GM23338 (cell line): ENCODE measurements at regions not wholly inside any gene's neighbourhood (a gene's known extent, or its start where the extent isn't known, plus 50 kb on each side); places are given as distances from the start of the nearest gene placed in this dataset.

Experiments
- ATAC-seq: fragments of 200-7000 bp; cut with Tn5 transposase; 3 replicates; pipeline ENCODE4 v1.9.1; 2020
- DNase-seq: peaks from one replicate; pipeline ENCODE4 v3.0.0-alpha.2; 2015; ENCODE audit warnings: low spot score
- H2AFZ ChIP-seq: fragments of 200-600 bp; sonication (generic); 2 replicates; pipeline ENCODE4 v1.8.0; 2016; ENCODE audit warnings: antibody characterized with exemption, mild to moderate bottlenecking, moderate library complexity
- H3F3A ChIP-seq: fragments of 200-600 bp; sonication (generic); replicated peaks from 2 replicates; pipeline ENCODE4 v1.8.0; 2017; ENCODE audit warnings: antibody characterized with exemption, mixed run types, low read depth
- H3K27ac ChIP-seq: fragments of 200-600 bp; sonication (generic); 2 replicates; pipeline ENCODE4 v1.6.1; 2016; ENCODE audit warnings: low read depth
- H3K27me3 ChIP-seq: fragments of 200-600 bp; sonication (generic); 2 replicates; pipeline ENCODE4 v1.8.0; 2016; ENCODE audit warnings: mild to moderate bottlenecking, mixed run types, moderate library complexity; ENCODE audit not compliant: insufficient read depth
- H3K36me3 ChIP-seq: fragments of 200-600 bp; sonication (generic); 2 replicates; pipeline ENCODE4 v1.8.0; 2016; ENCODE audit warnings: mild to moderate bottlenecking; ENCODE audit not compliant: insufficient read depth
- H3K4me1 ChIP-seq: fragments of 200-600 bp; sonication (generic); 2 replicates; pipeline ENCODE4 v1.8.0; 2016; ENCODE audit warnings: mild to moderate bottlenecking, moderate library complexity; ENCODE audit not compliant: insufficient read depth
- H3K4me2 ChIP-seq: fragments of 200-600 bp; sonication (generic); 2 replicates; pipeline ENCODE4 v1.7.1; 2017; ENCODE audit warnings: mixed run types
- H3K4me3 ChIP-seq: fragments of 200-600 bp; sonication (generic); 2 replicates; pipeline ENCODE4 v1.6.1; 2016; ENCODE audit warnings: mixed run types
- H3K79me2 ChIP-seq: fragments of 200-600 bp; sonication (generic); replicated peaks from 2 replicates; pipeline ENCODE4 v1.8.0; 2017; ENCODE audit warnings: mild to moderate bottlenecking; ENCODE audit not compliant: insufficient read depth
- H3K9me2 ChIP-seq: fragments of 200-600 bp; sonication (generic); 2 replicates; pipeline ENCODE4 v1.8.0; 2017; ENCODE audit not compliant: insufficient read depth
- H4K20me1 ChIP-seq: fragments of 200-600 bp; sonication (generic); replicated peaks from 2 replicates; pipeline ENCODE4 v1.8.0; 2017; ENCODE audit warnings: mild to moderate bottlenecking; ENCODE audit not compliant: insufficient read depth
- H3K27ac Mint-ChIP-seq: 2 replicates; pipeline ENCODE4 v1.8.0; 2020; ENCODE audit warnings: inconsistent platforms, mild to moderate bottlenecking, moderate library complexity, mixed read lengths
- H3K27me3 Mint-ChIP-seq: 3 replicates; pipeline ENCODE4 v1.8.0; 2022; ENCODE audit warnings: low read depth, mild to moderate bottlenecking, moderate library complexity, mixed read lengths, inconsistent platforms; ENCODE audit not compliant: insufficient read depth, poor library complexity
- H3K36me3 Mint-ChIP-seq: 3 replicates; pipeline ENCODE4 v1.8.0; 2021; ENCODE audit warnings: low read depth, mild to moderate bottlenecking, inconsistent platforms, moderate library complexity, mixed read lengths
- H3K4me1 Mint-ChIP-seq: 3 replicates; pipeline ENCODE4 v1.8.0; 2020; ENCODE audit warnings: mild to moderate bottlenecking, inconsistent platforms, mixed read lengths
- H3K4me3 Mint-ChIP-seq: 3 replicates; pipeline ENCODE4 v1.8.0; 2021; ENCODE audit warnings: moderate library complexity, mild to moderate bottlenecking, inconsistent platforms, mixed read lengths
- H3K9me3 Mint-ChIP-seq: 3 replicates; pipeline ENCODE4 v1.8.0; 2020; ENCODE audit warnings: moderate library complexity, mild to moderate bottlenecking, inconsistent platforms, mixed read lengths
- CREB1 ChIP-seq: fragments of 250-450 bp; sonication (Bioruptor Pico); IDR thresholded peaks from 2 replicates; pipeline ENCODE4 v1.5.0; 2020; ENCODE audit warnings: low read depth, mild to moderate bottlenecking, moderate library complexity
- EZH2 ChIP-seq: fragments of 200-600 bp; sonication (generic); IDR thresholded peaks from one replicate; pipeline ENCODE4 v1.8.0; 2017; ENCODE audit warnings: antibody characterized with exemption, mild to moderate bottlenecking, low read depth; ENCODE audit not compliant: unreplicated experiment
- JUNB ChIP-seq: IDR thresholded peaks from one replicate; pipeline ENCODE4 v1.6.1; 2016; ENCODE audit warnings: antibody characterized with exemption; ENCODE audit not compliant: unreplicated experiment
- NANOG ChIP-seq: IDR thresholded peaks from 2 replicates; pipeline ENCODE4 v1.6.1; 2016; ENCODE audit warnings: antibody characterized with exemption, borderline replicate concordance
- ZNF114 ChIP-seq: fragments of 250-450 bp; sonication (Bioruptor Pico); IDR thresholded peaks from 2 replicates; pipeline ENCODE4 v1.5.0; 2020; ENCODE audit warnings: mild to moderate bottlenecking, moderate library complexity
- TF ChIP-seq, protein P1 (sequence below), 2 experiments: fragments of 200-600 bp in 1 of 2; sonication (generic) in 1 of 2; conservative IDR thresholded peaks; 2 replicates each; pipeline versions ENCODE4 v1.5.1 to v1.6.1; 2016 to 2017; ENCODE audit warnings: antibody characterized with exemption in 2 of 2, low read depth in 2 of 2, mild to moderate bottlenecking in 2 of 2, moderate library complexity in 1 of 2

DNA sequence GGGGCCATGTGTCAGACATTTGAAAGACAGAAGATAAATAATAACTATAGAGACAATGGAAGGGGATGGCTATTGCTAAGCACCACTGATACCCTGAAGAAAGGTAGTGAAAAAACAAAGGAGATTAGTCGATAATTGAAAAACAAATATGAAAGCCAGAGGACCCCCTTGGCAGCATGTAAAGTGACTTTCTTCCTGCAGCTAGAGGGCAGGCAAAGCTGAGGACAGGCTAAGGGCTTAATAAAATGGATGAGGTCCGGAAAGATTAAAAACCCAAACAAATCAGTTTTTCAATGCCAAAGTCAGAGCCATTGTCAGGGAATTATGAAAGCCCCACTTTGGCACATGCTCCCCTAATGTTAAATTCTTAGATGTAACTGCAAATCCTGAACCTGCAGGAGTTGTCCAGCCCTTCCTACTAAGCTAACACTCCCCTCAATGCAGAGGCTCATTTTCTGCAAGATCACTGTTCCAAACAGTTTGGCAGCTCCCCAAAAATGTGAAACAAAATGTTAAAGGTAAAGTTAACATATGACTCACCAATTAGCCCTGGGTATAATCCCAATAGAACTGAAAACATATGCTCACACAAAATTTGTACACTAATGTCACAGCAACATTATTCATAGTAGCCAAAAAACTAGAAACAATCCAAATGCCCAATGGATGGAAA is 1177.9 kb downstream of the GRIK2 start:
- H3K27ac ChIP-seq = no peak overlapping the region
- H3K36me3 ChIP-seq = no peaks in the 10 kb centered on the region
- no peaks in the 10 kb centered on the region for H4K20me1 ChIP-seq
- Mint-ChIP-seq H3K27ac (no peak overlapping the region), H3K36me3 (no peaks in the 10 kb centered on the region), H3K27me3 (no peaks in the 10 kb centered on the region), H3K9me3 (no peaks in the 10 kb centered on the region), H3K4me1 (0 out of 3 replicates have a peak, but pooled peaks cover 3% of the 10 kb centered on the region), H3K4me3 (no peak overlapping the region)
- H3K4me2 ChIP-seq = no peak overlapping the region
- H3K4me1 ChIP-seq = no peaks in the 10 kb centered on the region
- no peaks in the 10 kb centered on the region for H3K27me3 ChIP-seq
- TF ChIP-seq, protein P1, sequence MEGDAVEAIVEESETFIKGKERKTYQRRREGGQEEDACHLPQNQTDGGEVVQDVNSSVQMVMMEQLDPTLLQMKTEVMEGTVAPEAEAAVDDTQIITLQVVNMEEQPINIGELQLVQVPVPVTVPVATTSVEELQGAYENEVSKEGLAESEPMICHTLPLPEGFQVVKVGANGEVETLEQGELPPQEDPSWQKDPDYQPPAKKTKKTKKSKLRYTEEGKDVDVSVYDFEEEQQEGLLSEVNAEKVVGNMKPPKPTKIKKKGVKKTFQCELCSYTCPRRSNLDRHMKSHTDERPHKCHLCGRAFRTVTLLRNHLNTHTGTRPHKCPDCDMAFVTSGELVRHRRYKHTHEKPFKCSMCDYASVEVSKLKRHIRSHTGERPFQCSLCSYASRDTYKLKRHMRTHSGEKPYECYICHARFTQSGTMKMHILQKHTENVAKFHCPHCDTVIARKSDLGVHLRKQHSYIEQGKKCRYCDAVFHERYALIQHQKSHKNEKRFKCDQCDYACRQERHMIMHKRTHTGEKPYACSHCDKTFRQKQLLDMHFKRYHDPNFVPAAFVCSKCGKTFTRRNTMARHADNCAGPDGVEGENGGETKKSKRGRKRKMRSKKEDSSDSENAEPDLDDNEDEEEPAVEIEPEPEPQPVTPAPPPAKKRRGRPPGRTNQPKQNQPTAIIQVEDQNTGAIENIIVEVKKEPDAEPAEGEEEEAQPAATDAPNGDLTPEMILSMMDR (conservative IDR thresholded peaks at IDR 0.05; ENCODE audit: low read depth in 2 of 2) = peak; percentile 33 to 56; a peak in 2 of 4 replicates
- TF ChIP-seq JUNB = no peak
- peak; percentile 55; the same call in 2 of the 3 replicates for ATAC-seq
- H2AFZ ChIP-seq = peak overlapping the region; percentile 70
- H3K4me3 ChIP-seq = no peak overlapping the region
- no peaks in the 10 kb centered on the region for H3F3A ChIP-seq
- no peaks in the 10 kb centered on the region for H3K79me2 ChIP-seq
- peak; percentile 11 for DNase-seq
- no peaks in the 10 kb centered on the region for H3K9me2 ChIP-seq

DNA sequence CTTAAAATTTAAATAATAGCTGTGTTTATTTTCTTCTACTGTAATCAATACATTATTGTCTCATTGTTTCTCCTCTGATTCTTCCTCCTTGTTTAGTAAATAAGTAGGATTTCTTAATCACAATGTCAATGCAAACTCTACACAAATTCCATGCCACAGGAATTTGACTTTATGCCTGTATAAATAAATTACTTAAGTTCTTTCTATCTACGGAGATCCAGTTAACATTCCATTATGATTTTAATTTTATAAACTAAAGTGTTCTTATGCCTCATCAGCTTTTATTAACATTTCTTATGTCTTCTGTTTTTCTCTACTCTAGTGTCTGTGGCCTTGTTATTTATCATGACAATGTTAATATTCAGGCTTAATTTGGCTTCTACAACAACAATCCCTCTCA is 1169.2 kb downstream of the GRIK2 start:
- Mint-ChIP-seq H3K27ac (peak overlapping the region; percentile 40; the same call in 1 of the 2 replicates), H3K9me3 (no peaks in the 10 kb centered on the region)
- H3K9me2 ChIP-seq = no peaks in the 10 kb centered on the region

More for the DNA sequence above, 1169.2 kb downstream of the GRIK2 start:
- TF ChIP-seq, protein P1 (conservative IDR thresholded peaks at IDR 0.05; ENCODE audit: low read depth in 2 of 2) = no peak
- TF ChIP-seq NANOG = no peak
- no peak for TF ChIP-seq ZNF114 (CRISPR knock-in tag)
- no peak for TF ChIP-seq EZH2
- TF ChIP-seq CREB1 (CRISPR knock-in tag) = no peak
- H3K4me3 ChIP-seq = no peak overlapping the region
- no peak overlapping the region for H3K4me3 Mint-ChIP-seq
- no peaks in the 10 kb centered on the region for H4K20me1 ChIP-seq
- H3K79me2 ChIP-seq = no peaks in the 10 kb centered on the region
- DNase-seq = no peak
- H3K27ac ChIP-seq = no peak overlapping the region
- H3K27me3 ChIP-seq = no peaks in the 10 kb centered on the region
- H3K4me1 Mint-ChIP-seq = peaks cover 5% of the 10 kb centered on the region
- H3K4me1 ChIP-seq = peaks cover 10% of the 10 kb centered on the region; the same call in 1 of the 2 replicates
- H3K4me2 ChIP-seq = peak overlapping the region; percentile 30; the same call in 1 of the 2 replicates
- no peak for ATAC-seq
- H3F3A ChIP-seq = no peaks in the 10 kb centered on the region
- peaks cover 1% of the 10 kb centered on the region for H3K27me3 Mint-ChIP-seq
- no peaks in the 10 kb centered on the region for H3K36me3 ChIP-seq
- no peaks in the 10 kb centered on the region for H3K36me3 Mint-ChIP-seq
- H2AFZ ChIP-seq = no peak overlapping the region
